ENCODE measurements at regions not wholly inside any gene's neighbourhood (a gene's known extent, or its start where the extent isn't known, plus 50 kb on each side); places are given as distances from the start of the nearest gene placed in this dataset.

DNA sequence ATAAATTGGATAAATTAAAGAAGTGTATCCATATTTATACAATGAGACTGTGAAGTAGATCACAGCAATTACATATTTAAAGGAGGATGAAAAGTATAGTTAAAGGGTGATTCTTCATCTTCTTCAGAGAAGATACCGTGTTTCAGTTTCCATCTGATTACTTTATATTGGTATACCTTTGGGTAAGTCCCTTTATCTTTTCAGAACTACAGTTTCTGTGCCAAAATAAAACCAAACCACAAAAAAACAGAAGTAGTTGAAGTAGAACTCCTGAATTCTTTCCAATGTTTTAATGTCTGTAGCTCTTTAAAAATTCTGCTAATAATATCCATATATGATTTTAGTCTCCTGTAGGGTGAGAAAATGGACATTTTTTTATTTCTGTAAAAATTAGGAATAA is 231.2 kb upstream of the LINC00305 start:
- no peak overlapping the region for H3K4me2 ChIP-seq (ENCODE audit: low read depth, low read length, poor library complexity, severe bottlenecking)
- no peak overlapping the region for H3K27ac ChIP-seq (ENCODE audit: low read depth, low read length)
- no peaks in the 10 kb centered on the region for H3K27me3 ChIP-seq (ENCODE audit: low read length)
- no peak overlapping the region for H3K4me3 ChIP-seq (ENCODE audit: insufficient read depth, low read length, poor library complexity, severe bottlenecking)
- no peaks in the 10 kb centered on the region for H3K36me3 ChIP-seq (ENCODE audit: low read length)
- no peaks in the 10 kb centered on the region for H3K9me2 ChIP-seq (replicated peaks; ENCODE audit: insufficient read depth, low read length)
- TF ChIP-seq EZH2phosphoT487 (conservative IDR thresholded peaks at IDR 0.05; ENCODE audit: low read length), result no peak
- TF ChIP-seq, protein P1, sequence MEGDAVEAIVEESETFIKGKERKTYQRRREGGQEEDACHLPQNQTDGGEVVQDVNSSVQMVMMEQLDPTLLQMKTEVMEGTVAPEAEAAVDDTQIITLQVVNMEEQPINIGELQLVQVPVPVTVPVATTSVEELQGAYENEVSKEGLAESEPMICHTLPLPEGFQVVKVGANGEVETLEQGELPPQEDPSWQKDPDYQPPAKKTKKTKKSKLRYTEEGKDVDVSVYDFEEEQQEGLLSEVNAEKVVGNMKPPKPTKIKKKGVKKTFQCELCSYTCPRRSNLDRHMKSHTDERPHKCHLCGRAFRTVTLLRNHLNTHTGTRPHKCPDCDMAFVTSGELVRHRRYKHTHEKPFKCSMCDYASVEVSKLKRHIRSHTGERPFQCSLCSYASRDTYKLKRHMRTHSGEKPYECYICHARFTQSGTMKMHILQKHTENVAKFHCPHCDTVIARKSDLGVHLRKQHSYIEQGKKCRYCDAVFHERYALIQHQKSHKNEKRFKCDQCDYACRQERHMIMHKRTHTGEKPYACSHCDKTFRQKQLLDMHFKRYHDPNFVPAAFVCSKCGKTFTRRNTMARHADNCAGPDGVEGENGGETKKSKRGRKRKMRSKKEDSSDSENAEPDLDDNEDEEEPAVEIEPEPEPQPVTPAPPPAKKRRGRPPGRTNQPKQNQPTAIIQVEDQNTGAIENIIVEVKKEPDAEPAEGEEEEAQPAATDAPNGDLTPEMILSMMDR (IDR thresholded peaks at IDR 0.05; ENCODE audit: insufficient read depth, low read length, poor library complexity, severe bottlenecking), result no peak
- no peaks in the 10 kb centered on the region for H3K79me2 ChIP-seq (ENCODE audit: insufficient read depth, low read length)
- no peaks in the 10 kb centered on the region for H3K9me3 ChIP-seq (ENCODE audit: insufficient read depth, low read length)
- no peak overlapping the region for H2AFZ ChIP-seq (ENCODE audit: low read depth, low read length, severe bottlenecking)
- no peaks in the 10 kb centered on the region for H4K20me1 ChIP-seq (ENCODE audit: low read depth, low read length)
- no peaks in the 10 kb centered on the region for H3F3A ChIP-seq (ENCODE audit: insufficient read depth)
- H3K9ac ChIP-seq (ENCODE audit: low read length), result no peak overlapping the region

DNA sequence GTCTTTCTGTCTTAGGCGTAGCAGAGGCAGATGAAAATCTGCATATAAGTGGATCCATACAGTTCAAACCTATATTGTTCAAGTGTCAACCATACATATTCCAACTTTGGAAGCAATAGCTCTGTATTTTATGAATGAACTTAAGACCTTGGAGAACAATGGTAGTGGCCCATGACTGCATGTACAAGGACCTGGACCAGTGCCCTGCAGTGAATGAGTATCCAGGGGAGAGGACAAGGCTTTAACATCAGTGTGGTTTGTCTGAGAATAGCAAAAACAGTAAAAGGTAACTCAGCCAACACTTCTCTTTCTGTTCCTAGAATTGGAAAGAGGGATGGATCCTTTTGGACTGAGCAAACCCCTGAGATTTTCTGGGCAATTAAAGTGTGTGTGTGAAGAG is 230.8 kb upstream of the LINC00305 start:
- no peaks in the 10 kb centered on the region for H3K36me3 ChIP-seq (ENCODE audit: low read length)
- H3K79me2 ChIP-seq (ENCODE audit: insufficient read depth, low read length), result no peaks in the 10 kb centered on the region
- no peaks in the 10 kb centered on the region for H4K20me1 ChIP-seq (ENCODE audit: low read depth, low read length)
- no peaks in the 10 kb centered on the region for H3K9me2 ChIP-seq (replicated peaks; ENCODE audit: insufficient read depth, low read length)
- H2AFZ ChIP-seq (ENCODE audit: low read depth, low read length, severe bottlenecking), result no peak overlapping the region
- H3K27ac ChIP-seq (ENCODE audit: low read depth, low read length), result no peak overlapping the region
- H3K9ac ChIP-seq (ENCODE audit: low read length), result no peak overlapping the region
- no peak for TF ChIP-seq EZH2phosphoT487 (conservative IDR thresholded peaks at IDR 0.05; ENCODE audit: low read length)
- TF ChIP-seq, protein P1 (IDR thresholded peaks at IDR 0.05; ENCODE audit: insufficient read depth, low read length, poor library complexity, severe bottlenecking), result no peak
- no peaks in the 10 kb centered on the region for H3K27me3 ChIP-seq (ENCODE audit: low read length)
- H3K9me3 ChIP-seq (ENCODE audit: insufficient read depth, low read length), result no peaks in the 10 kb centered on the region
- H3F3A ChIP-seq (ENCODE audit: insufficient read depth), result no peaks in the 10 kb centered on the region
- no peak overlapping the region for H3K4me2 ChIP-seq (ENCODE audit: low read depth, low read length, poor library complexity, severe bottlenecking)
- H3K4me3 ChIP-seq (ENCODE audit: insufficient read depth, low read length, poor library complexity, severe bottlenecking), result no peak overlapping the region

DNA sequence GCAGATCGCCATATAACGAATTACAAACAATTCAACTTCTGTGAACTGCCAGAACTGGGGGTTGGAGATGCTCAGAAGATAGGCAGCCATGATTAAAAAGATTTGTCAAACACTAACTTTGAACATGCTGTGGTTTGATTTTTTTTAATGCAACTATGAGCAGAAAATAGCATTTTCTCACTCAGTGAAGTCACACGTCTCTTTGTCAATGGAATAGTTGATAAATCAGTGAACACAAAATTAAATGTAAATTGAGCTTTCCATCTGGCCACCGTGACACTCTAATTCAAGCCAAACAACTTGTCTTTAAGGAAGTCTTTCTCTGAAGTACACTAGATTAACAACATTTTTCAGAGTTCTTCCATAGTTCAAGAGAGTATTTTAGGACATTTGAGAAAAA is 228.6 kb upstream of the LINC00305 start:
- Histone ChIP-seq H3K4me3 (ENCODE audit: insufficient read depth, low read length, poor library complexity, severe bottlenecking) (no peak overlapping the region), H3K9me2 (replicated peaks; ENCODE audit: insufficient read depth, low read length) (no peaks in the 10 kb centered on the region), H3K9me3 (ENCODE audit: insufficient read depth, low read length) (no peaks in the 10 kb centered on the region), H3K4me2 (ENCODE audit: low read depth, low read length, poor library complexity, severe bottlenecking) (no peak overlapping the region), H2AFZ (ENCODE audit: low read depth, low read length, severe bottlenecking) (no peak overlapping the region), H3K27ac (ENCODE audit: low read depth, low read length) (no peak overlapping the region), H3K79me2 (ENCODE audit: insufficient read depth, low read length) (no peaks in the 10 kb centered on the region), H3K9ac (ENCODE audit: low read length) (no peak overlapping the region), H4K20me1 (ENCODE audit: low read depth, low read length) (no peaks in the 10 kb centered on the region), H3K36me3 (ENCODE audit: low read length) (no peaks in the 10 kb centered on the region), H3F3A (ENCODE audit: insufficient read depth) (no peaks in the 10 kb centered on the region), H3K27me3 (ENCODE audit: low read length) (no peaks in the 10 kb centered on the region)
- TF ChIP-seq EZH2phosphoT487 (conservative IDR thresholded peaks at IDR 0.05; ENCODE audit: low read length), result no peak
- TF ChIP-seq, protein P1 (IDR thresholded peaks at IDR 0.05; ENCODE audit: insufficient read depth, low read length, poor library complexity, severe bottlenecking), result no peak

Data from SU-DHL-6 (cell line).